Lung (tissue), 11 donors: ENCODE measurements at regions not wholly inside any gene's neighbourhood (a gene's known extent, or its start where the extent isn't known, plus 50 kb on each side); places are given as distances from the start of the nearest gene placed in this dataset.

Source experiments
- ATAC-seq: fragments of 200-7000 bp; cut with Tn5 transposase; one replicate; pipeline ENCODE4 v1.9.1; 2020; ENCODE audit warnings: moderate number of reproducible peaks; ENCODE audit not compliant: insufficient read depth, low FRiP score
- DNase-seq, 3 donors: peaks; one replicate each; pipeline ENCODE4 v3.0.0-alpha.2; 2013 to 2017
- H3K27ac ChIP-seq, 2 donors: one replicate each; pipeline ENCODE4 v1.5.1; 2013; ENCODE audit warnings: mild to moderate bottlenecking in 2 of 2, moderate library complexity in 2 of 2, control low read depth in 1 of 2, inconsistent platforms in 1 of 2, low read depth in 1 of 2, low read length in 1 of 2
- H3K27me3 ChIP-seq, 3 donors: one replicate each; pipeline ENCODE4 v1.5.1; 2013; ENCODE audit warnings: low read length in 2 of 3; ENCODE audit not compliant: control insufficient read depth in 3 of 3, insufficient read depth in 3 of 3
- H3K36me3 ChIP-seq, 4 donors: one replicate each; pipeline ENCODE4 v1.5.1; 2013; ENCODE audit warnings: low read length in 4 of 4, mild to moderate bottlenecking in 1 of 4, moderate library complexity in 1 of 4; ENCODE audit not compliant: control insufficient read depth in 4 of 4, insufficient read depth in 4 of 4
- H3K4me1 ChIP-seq, 5 donors: one replicate each; pipeline ENCODE4 v1.5.1; 2013; ENCODE audit warnings: low read length in 5 of 5, mild to moderate bottlenecking in 2 of 5, moderate library complexity in 1 of 5; ENCODE audit not compliant: control insufficient read depth in 5 of 5, insufficient read depth in 5 of 5
- H3K4me3 ChIP-seq: one replicate; pipeline ENCODE4 v1.5.1; 2013; ENCODE audit warnings: mild to moderate bottlenecking, control low read depth, moderate library complexity
- H3K9ac ChIP-seq, 2 donors: one replicate each; pipeline ENCODE4 v1.5.1; 2013; ENCODE audit warnings: low read length in 2 of 2, control low read depth in 1 of 2; ENCODE audit not compliant: insufficient read depth in 1 of 2
- H3K9me3 ChIP-seq, 4 donors: one replicate each; pipeline ENCODE4 v1.5.1; 2013; ENCODE audit warnings: low read length in 3 of 4, mild to moderate bottlenecking in 1 of 4, moderate library complexity in 1 of 4; ENCODE audit not compliant: control insufficient read depth in 4 of 4, insufficient read depth in 3 of 4
- CTCF ChIP-seq: IDR thresholded peaks from 2 replicates; pipeline ENCODE4 v1.5.1; 2012; ENCODE audit warnings: mild to moderate bottlenecking; ENCODE audit errors: control extremely low read depth, extremely low read depth
- WGBS, 2 donors: extraction: QIAGEN DNeasy Blood & Tissue Kit; methylation state at CpG; one replicate each; pipeline ENCODE4 v1.1.7; 2013; 5-methylcytosine and 5-hydroxymethylcytosine counted together
- donor health status: control.
- donor health status: control.
- donor health status: Bipolar disorder and iron deficiency.
- donor health status: healthy.
- donor health status: DM: yes; HTN: yes; CAD: no.

- ATAC-seq = no peak
- no peak for DNase-seq
Measured at GRCh38 chr9:113677057-113677456, 199.1 kb upstream of the ZNF618 start.

GRCh38 chr9:113677569-113677968, 198.5 kb upstream of the ZNF618 start:
- Histone ChIP-seq H3K27ac (no peak overlapping the region), H3K9ac (no peak overlapping the region), H3K36me3 (no peaks in the 10 kb centered on the region), H3K4me1 (peaks cover 0 to 4% (median 2%) of the 10 kb centered on the region in 5 donors), H3K4me3 (no peak overlapping the region), H3K27me3 (peaks cover 0 to 5% (median 0%) of the 10 kb centered on the region in 3 donors), H3K9me3 (no peaks in the 10 kb centered on the region)
- WGBS, 2 donors = 86 to 88% methylated on average over 4 of the region's 4 CpGs
- no peak for DNase-seq
- ATAC-seq = no peak
- TF ChIP-seq CTCF = no peak

More at GRCh38 chr9:113677057-113677456, 199.1 kb upstream of the ZNF618 start:
- no peak overlapping the region for H3K4me3 ChIP-seq
- no peaks in the 10 kb centered on the region for H3K36me3 ChIP-seq
- no peaks in the 10 kb centered on the region for H3K4me1 ChIP-seq
- H3K9ac ChIP-seq = no peak overlapping the region
- H3K9me3 ChIP-seq = no peaks in the 10 kb centered on the region
- 44 to 53% methylated on average over 9 of the region's 9 CpGs for WGBS, 2 donors
- no peak for TF ChIP-seq CTCF
- no peak overlapping the region for H3K27ac ChIP-seq
- peaks cover 0 to 5% (median 0%) of the 10 kb centered on the region in 3 donors for H3K27me3 ChIP-seq

- no peak overlapping the region for H3K4me3 ChIP-seq
- H3K9me3 ChIP-seq = no peaks in the 10 kb centered on the region
- H3K36me3 ChIP-seq = no peaks in the 10 kb centered on the region
- no peak overlapping the region for H3K9ac ChIP-seq
- no peak for TF ChIP-seq CTCF
- DNase-seq (no peak), ATAC-seq (no peak)
- peaks cover 0 to 5% (median 0%) of the 10 kb centered on the region in 3 donors for H3K27me3 ChIP-seq
- WGBS, 2 donors = 69 to 81% methylated on average over 3 of the region's 3 CpGs
- peaks cover 0 to 6% (median 2%) of the 10 kb centered on the region in 5 donors for H3K4me1 ChIP-seq
- no peak overlapping the region for H3K27ac ChIP-seq
Measured at GRCh38 chr9:113678119-113678858, 197.8 kb upstream of the ZNF618 start.
